ENCODE measurements at regions not wholly inside any gene's neighbourhood (a gene's known extent, or its start where the extent isn't known, plus 50 kb on each side); places are given as distances from the start of the nearest gene placed in this dataset.

- TF ChIP-seq CREB1 (IDR thresholded peaks at IDR 0.05; ENCODE audit: low read depth) (no peak), YY1 (IDR thresholded peaks at IDR 0.05; ENCODE audit: low read depth) (no peak), EGR1 (IDR thresholded peaks at IDR 0.05) (no peak), NFIC (IDR thresholded peaks at IDR 0.05) (no peak), RAD21 (IDR thresholded peaks at IDR 0.05; ENCODE audit: low read depth) (no peak), EP300 (IDR thresholded peaks at IDR 0.05; ENCODE audit: borderline replicate concordance) (no peak), TEAD4 (IDR thresholded peaks at IDR 0.05) (no peak), REST (IDR thresholded peaks at IDR 0.05; ENCODE audit: low read depth) (no peak)
These were observed 72.9 kb upstream of the ZNF804B start for GRCh38 chr7:88686468-88687229.
